HEK293 (cell line): ENCODE measurements at regions not wholly inside any gene's neighbourhood (a gene's known extent, or its start where the extent isn't known, plus 50 kb on each side); places are given as distances from the start of the nearest gene placed in this dataset.

Source experiments
- SCRT1 ChIP-seq: fragments of 450-650 bp; formaldehyde crosslinking; IDR thresholded peaks from 2 replicates; pipeline ENCODE4 v1.5.1; 2016; ENCODE audit warnings: missing biosample characterization, missing genetic modification characterization, borderline replicate concordance
- ZNF274 ChIP-seq, 2 experiments: fragments of 200-500 bp in 1 of 2; fragments of 450-650 bp in 1 of 2; sonication (Bioruptor generic) in 1 of 2; formaldehyde crosslinking in 1 of 2; IDR thresholded peaks; 2 replicates each; pipeline versions ENCODE4 v1.5.1 to v1.6.1; 2014 to 2016; ENCODE audit warnings: borderline replicate concordance in 1 of 2, inconsistent platforms in 1 of 2, low read length in 1 of 2, missing biosample characterization in 1 of 2, missing genetic modification characterization in 1 of 2
- ZNF324 ChIP-seq: fragments of 450-650 bp; formaldehyde crosslinking; IDR thresholded peaks from 2 replicates; pipeline ENCODE4 v1.5.1; 2016; ENCODE audit warnings: missing biosample characterization, missing genetic modification characterization
- ZNF610 ChIP-seq: fragments of 450-650 bp; formaldehyde crosslinking; IDR thresholded peaks from 2 replicates; pipeline ENCODE4 v1.5.1; 2016; ENCODE audit warnings: missing biosample characterization, missing genetic modification characterization, borderline replicate concordance
- ZNF704 ChIP-seq: fragments of 450-650 bp; formaldehyde crosslinking; IDR thresholded peaks from 2 replicates; pipeline ENCODE4 v1.5.1; 2016; ENCODE audit warnings: missing biosample characterization, missing genetic modification characterization
- TF ChIP-seq, protein P1 (sequence below): fragments of 450-650 bp; formaldehyde crosslinking; IDR thresholded peaks from 2 replicates; pipeline ENCODE4 v1.5.1; 2016; ENCODE audit warnings: missing biosample characterization, missing genetic modification characterization

GRCh38 chr3:81390796-81391195 is 370.6 kb downstream of the GBE1 start:
- TF ChIP-seq ZNF274 (IDR thresholded peaks at IDR 0.05; ENCODE audit: low read length) (no peak), ZNF274 (tag by site-specific recombination; IDR thresholded peaks at IDR 0.05; ENCODE audit: borderline replicate concordance) (no peak), ZNF610 (no peak), ZNF324 (tag by site-specific recombination) (no peak), SCRT1 (tag by site-specific recombination) (no peak), ZNF704 (no peak)
- TF ChIP-seq, protein P1, sequence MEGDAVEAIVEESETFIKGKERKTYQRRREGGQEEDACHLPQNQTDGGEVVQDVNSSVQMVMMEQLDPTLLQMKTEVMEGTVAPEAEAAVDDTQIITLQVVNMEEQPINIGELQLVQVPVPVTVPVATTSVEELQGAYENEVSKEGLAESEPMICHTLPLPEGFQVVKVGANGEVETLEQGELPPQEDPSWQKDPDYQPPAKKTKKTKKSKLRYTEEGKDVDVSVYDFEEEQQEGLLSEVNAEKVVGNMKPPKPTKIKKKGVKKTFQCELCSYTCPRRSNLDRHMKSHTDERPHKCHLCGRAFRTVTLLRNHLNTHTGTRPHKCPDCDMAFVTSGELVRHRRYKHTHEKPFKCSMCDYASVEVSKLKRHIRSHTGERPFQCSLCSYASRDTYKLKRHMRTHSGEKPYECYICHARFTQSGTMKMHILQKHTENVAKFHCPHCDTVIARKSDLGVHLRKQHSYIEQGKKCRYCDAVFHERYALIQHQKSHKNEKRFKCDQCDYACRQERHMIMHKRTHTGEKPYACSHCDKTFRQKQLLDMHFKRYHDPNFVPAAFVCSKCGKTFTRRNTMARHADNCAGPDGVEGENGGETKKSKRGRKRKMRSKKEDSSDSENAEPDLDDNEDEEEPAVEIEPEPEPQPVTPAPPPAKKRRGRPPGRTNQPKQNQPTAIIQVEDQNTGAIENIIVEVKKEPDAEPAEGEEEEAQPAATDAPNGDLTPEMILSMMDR (tag by site-specific recombination), result no peak
